H1 (cell line): ENCODE measurements at regions not wholly inside any gene's neighbourhood (a gene's known extent, or its start where the extent isn't known, plus 50 kb on each side); places are given as distances from the start of the nearest gene placed in this dataset.

Source experiments
- BRCA1 ChIP-seq: IDR thresholded peaks from 2 replicates; pipeline ENCODE4 v1.6.1; 2012; ENCODE audit warnings: low read depth, low read length, improper control_type of control experiment
- CTBP2 ChIP-seq: IDR thresholded peaks from 2 replicates; pipeline ENCODE4 v1.7.0; 2011; ENCODE audit warnings: borderline replicate concordance, mild to moderate bottlenecking, moderate library complexity, mixed read lengths, low read length; ENCODE audit not compliant: insufficient read depth, insufficient read length
- E2F6 ChIP-seq: IDR thresholded peaks from 2 replicates; pipeline ENCODE4 v1.6.1; 2012; ENCODE audit warnings: inconsistent platforms
- MAX ChIP-seq: IDR thresholded peaks from 2 replicates; pipeline ENCODE4 v1.6.1; 2012; ENCODE audit warnings: inconsistent platforms
- RFX5 ChIP-seq: IDR thresholded peaks from 2 replicates; pipeline ENCODE4 v1.6.1; 2011; ENCODE audit warnings: low read depth, low read length, improper control_type of control experiment, borderline replicate concordance

- TF ChIP-seq MAX, result no peak
- no peak for TF ChIP-seq CTBP2
- no peak for TF ChIP-seq E2F6
- no peak for TF ChIP-seq RFX5
- no peak for TF ChIP-seq BRCA1
Measured at GRCh38 chr3:5766848-5767247, 579.3 kb downstream of the EDEM1 start (continued).
